GM13976 (cell line): ENCODE measurements at regions not wholly inside any gene's neighbourhood (a gene's known extent, or its start where the extent isn't known, plus 50 kb on each side); places are given as distances from the start of the nearest gene placed in this dataset.

Experiments used
- DNase-seq: peaks from one replicate; pipeline ENCODE4 v3.0.0; 2012; ENCODE audit warnings: low spot score
- CTCF ChIP-seq: IDR thresholded peaks from 2 replicates; pipeline ENCODE4 v1.5.1; 2012; ENCODE audit warnings: borderline replicate concordance, mild to moderate bottlenecking; ENCODE audit not compliant: insufficient read depth; ENCODE audit errors: extremely low read depth, missing control alignments, control extremely low read depth
- in situ Hi-C: fragments of 300-500 bp; cut with MboI; formaldehyde crosslinking; loops from one replicate; pipeline ENCODE4 v1.12.0; 2022; ENCODE audit warnings: low sequenced_read_pairs, mixed read lengths, inconsistent platforms; ENCODE audit not compliant: unreplicated experiment

- in situ Hi-C loops, result no loop called here
- no peak for TF ChIP-seq CTCF
- DNase-seq, result no peak
Measured at GRCh38 chr3:190733591-190734146, 128.8 kb downstream of the GMNC start.

- no peak for TF ChIP-seq CTCF
- no peak for DNase-seq
- in situ Hi-C loops, result no loop called here
Measured at GRCh38 chr3:190731596-190731995, 130.9 kb downstream of the GMNC start.

GRCh38 chr3:190728574-190729246 lies 133.8 kb downstream of the GMNC start:
- DNase-seq, result no peak
- TF ChIP-seq CTCF, result no peak
- in situ Hi-C loops, result no loop called here

- no peak for TF ChIP-seq CTCF
- in situ Hi-C loops, result no loop called here
Measured at GRCh38 chr3:190722181-190722905, 140.2 kb downstream of the GMNC start.

GRCh38 chr3:190721330-190721729 lies 141.2 kb downstream of the GMNC start:
- in situ Hi-C loops, result no loop called here
- peak; percentile 18 for DNase-seq
- no peak for TF ChIP-seq CTCF

More at GRCh38 chr3:190722181-190722905, 140.2 kb downstream of the GMNC start:
- DNase-seq, result no peak

- TF ChIP-seq CTCF, result no peak
- DNase-seq, result no peak
- in situ Hi-C loops, result no loop called here
Measured at GRCh38 chr3:190718671-190719070, 143.8 kb downstream of the GMNC start.
